Immature natural killer cell (primary cell): ENCODE measurements at regions not wholly inside any gene's neighbourhood (a gene's known extent, or its start where the extent isn't known, plus 50 kb on each side); places are given as distances from the start of the nearest gene placed in this dataset.
A peak's percentile ranks its signal among the peaks of the same experiment; 100 is the strongest.
"Not testable (repeated sequence)": the region's sequence is repeated elsewhere in the genome, so short reads cannot be mapped to it uniquely, and the experiment has no call there.

Experiments
- DNase-seq, 3 donors: peaks; one replicate each; pipeline ENCODE4 v3.0.0; 2022; ENCODE audit warnings: mixed read lengths in 1 of 3
- H3K27ac Mint-ChIP-seq, 6 donors: one replicate each; pipeline ENCODE4 v1.8.0; 2020; ENCODE audit warnings: mixed read lengths in 6 of 6, mild to moderate bottlenecking in 5 of 6, inconsistent platforms in 4 of 6, moderate library complexity in 3 of 6
- H3K27me3 Mint-ChIP-seq, 3 donors: one replicate each; pipeline ENCODE4 v1.8.0; 2020 to 2021; ENCODE audit warnings: low read depth in 3 of 3, mild to moderate bottlenecking in 3 of 3, mixed read lengths in 3 of 3, moderate library complexity in 3 of 3, inconsistent platforms in 1 of 3
- H3K36me3 Mint-ChIP-seq, 3 donors: one replicate each; pipeline ENCODE4 v1.8.0; 2020; ENCODE audit warnings: mixed read lengths in 3 of 3, inconsistent platforms in 2 of 3, mild to moderate bottlenecking in 2 of 3
- H3K4me1 Mint-ChIP-seq, 2 donors: one replicate each; pipeline ENCODE4 v1.8.0; 2020; ENCODE audit warnings: inconsistent platforms in 2 of 2, mild to moderate bottlenecking in 2 of 2, mixed read lengths in 2 of 2, moderate library complexity in 1 of 2
- H3K4me3 Mint-ChIP-seq, 5 donors: one replicate each; pipeline ENCODE4 v1.8.0; 2020; ENCODE audit warnings: mild to moderate bottlenecking in 5 of 5, mixed read lengths in 5 of 5, inconsistent platforms in 3 of 5, moderate library complexity in 3 of 5
- H3K9me3 Mint-ChIP-seq, 6 donors: one replicate each; pipeline ENCODE4 v1.8.0; 2020; ENCODE audit warnings: mild to moderate bottlenecking in 6 of 6, mixed read lengths in 6 of 6, inconsistent platforms in 4 of 6, moderate library complexity in 3 of 6

- Mint-ChIP-seq H3K4me1 (peaks cover 22% of the 10 kb centered on the region in 2 donors), H3K4me3 (peak overlapping the region in 1 of 5 donors; percentile 7), H3K27me3 (peaks cover 0 to 2% (median 1%) of the 10 kb centered on the region in 3 donors), H3K36me3 (no peaks in the 10 kb centered on the region), H3K27ac (peak overlapping the region; percentile 14 to 78 (median 54)), H3K9me3 (no peaks in the 10 kb centered on the region)
- no peak for DNase-seq
Observed at GRCh38 chr11:130560781-130561109, 112.3 kb downstream of the ADAMTS15 start.

DNA sequence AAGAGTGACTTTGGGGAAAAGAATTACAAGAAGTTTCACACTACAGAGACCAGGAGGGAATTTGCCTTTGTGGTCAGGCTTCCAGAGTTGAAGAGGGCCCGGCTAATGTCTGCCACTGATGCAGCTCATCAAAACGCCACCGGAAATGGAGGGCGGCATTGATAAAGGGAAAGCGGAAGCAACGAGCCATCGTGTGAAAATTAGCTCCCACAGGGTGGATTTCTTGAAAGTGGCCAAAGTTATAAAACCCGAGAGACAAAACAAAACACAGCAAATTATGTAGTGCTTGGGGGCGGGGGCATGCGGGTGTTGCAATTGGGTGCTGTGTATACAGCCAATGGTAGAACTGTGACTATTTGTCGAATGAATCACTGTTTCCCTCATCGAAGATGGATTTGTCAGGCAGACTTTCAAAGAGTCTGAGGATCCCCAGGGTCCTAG lies 113.0 kb downstream of the ADAMTS15 start:
- peaks cover 0 to 2% (median 1%) of the 10 kb centered on the region in 3 donors for H3K27me3 Mint-ChIP-seq

GRCh38 chr11:130562549-130562948 lies 114.1 kb downstream of the ADAMTS15 start:
- Mint-ChIP-seq H3K9me3 (no peaks in the 10 kb centered on the region), H3K4me3 (peak overlapping the region in 3 of 5 donors; percentile 25 to 59 (median 46)), H3K27ac (peak overlapping the region in 5 of 6 donors; percentile 14 to 78 (median 55)), H3K27me3 (peaks cover 0 to 2% (median 0%) of the 10 kb centered on the region in 3 donors), H3K4me1 (peaks cover 22% of the 10 kb centered on the region in 2 donors), H3K36me3 (no peaks in the 10 kb centered on the region)
- no peak for DNase-seq

More for the DNA sequence above, 113.0 kb downstream of the ADAMTS15 start:
- peaks cover 22% of the 10 kb centered on the region in 2 donors for H3K4me1 Mint-ChIP-seq
- H3K36me3 Mint-ChIP-seq: no peaks in the 10 kb centered on the region
- H3K9me3 Mint-ChIP-seq: no peaks in the 10 kb centered on the region
- peak; percentile 35 to 54 (median 51) for DNase-seq
- H3K4me3 Mint-ChIP-seq: peak overlapping the region in 4 of 5 donors; percentile 39 to 48 (median 43)
- peak overlapping the region; percentile 14 to 78 (median 54) for H3K27ac Mint-ChIP-seq

- H3K4me3 Mint-ChIP-seq, H3K27me3 Mint-ChIP-seq, DNase-seq, H3K36me3 Mint-ChIP-seq, H3K9me3 Mint-ChIP-seq, H3K27ac Mint-ChIP-seq: not testable (repeated sequence)
- peaks cover 14 to 16% of the 10 kb centered on the region in 2 donors for H3K4me1 Mint-ChIP-seq
Observed at GRCh38 chr11:130566360-130566759, 117.9 kb downstream of the ADAMTS15 start.

- Mint-ChIP-seq H3K27ac (no peak overlapping the region), H3K4me1 (no peaks in the 10 kb centered on the region), H3K9me3 (no peaks in the 10 kb centered on the region), H3K4me3 (no peak overlapping the region), H3K27me3 (peaks cover 0 to 3% (median 2%) of the 10 kb centered on the region in 3 donors), H3K36me3 (no peaks in the 10 kb centered on the region)
- no peak for DNase-seq
Observed at GRCh38 chr11:130571519-130571918, 123.1 kb downstream of the ADAMTS15 start.

DNA sequence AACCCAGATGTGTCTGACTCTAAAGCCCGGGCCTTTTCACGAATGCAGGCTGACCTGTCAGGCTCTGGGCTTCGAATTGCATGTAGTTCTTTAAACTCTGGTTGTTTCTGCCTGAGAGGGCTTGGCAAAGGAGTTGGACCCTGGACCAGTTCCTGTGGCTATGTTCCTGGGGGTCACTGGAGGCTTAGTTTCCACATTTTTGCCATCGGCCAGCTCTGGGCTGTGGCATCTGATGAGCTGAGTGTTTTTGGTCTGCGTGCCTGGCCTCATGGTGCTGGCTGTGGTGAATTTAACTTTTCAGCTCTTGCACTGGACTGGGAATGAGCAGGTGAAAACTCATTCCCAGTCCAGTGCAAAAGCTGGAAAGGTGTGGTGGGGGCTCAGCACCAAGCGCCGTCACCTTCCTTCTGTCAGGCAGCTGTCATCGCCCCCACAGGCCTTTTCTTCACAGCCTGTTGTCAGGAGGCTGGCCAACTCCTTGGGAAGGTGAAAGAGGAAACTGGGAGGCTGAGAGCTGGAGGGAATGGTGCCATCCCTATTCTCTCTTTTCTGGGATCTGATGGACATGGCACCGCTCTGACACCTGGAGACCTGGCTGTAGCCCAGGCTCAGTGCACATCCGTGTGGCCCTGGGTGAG lies 123.6 kb downstream of the ADAMTS15 start:
- Mint-ChIP-seq H3K27me3 (peaks cover 0 to 3% (median 2%) of the 10 kb centered on the region in 3 donors), H3K36me3 (no peaks in the 10 kb centered on the region), H3K4me3 (no peak overlapping the region), H3K4me1 (no peaks in the 10 kb centered on the region), H3K9me3 (no peaks in the 10 kb centered on the region), H3K27ac (no peak overlapping the region)
- DNase-seq: no peak

GRCh38 chr11:130573767-130574166 lies 125.3 kb downstream of the ADAMTS15 start:
- no peaks in the 10 kb centered on the region for H3K4me1 Mint-ChIP-seq
- H3K27ac Mint-ChIP-seq: no peak overlapping the region
- peaks cover 0 to 2% (median 2%) of the 10 kb centered on the region in 3 donors for H3K27me3 Mint-ChIP-seq
- no peak for DNase-seq
- no peaks in the 10 kb centered on the region for H3K9me3 Mint-ChIP-seq
- H3K36me3 Mint-ChIP-seq: no peaks in the 10 kb centered on the region
- no peak overlapping the region for H3K4me3 Mint-ChIP-seq

GRCh38 chr11:130574740-130575139 lies 126.3 kb downstream of the ADAMTS15 start:
- H3K4me1 Mint-ChIP-seq: no peaks in the 10 kb centered on the region
- H3K4me3 Mint-ChIP-seq: no peak overlapping the region
- H3K9me3 Mint-ChIP-seq: no peaks in the 10 kb centered on the region
- H3K36me3 Mint-ChIP-seq: no peaks in the 10 kb centered on the region
- H3K27me3 Mint-ChIP-seq: peaks cover 0 to 2% (median 0%) of the 10 kb centered on the region in 3 donors
- DNase-seq: no peak
- H3K27ac Mint-ChIP-seq: no peak overlapping the region

- no peak for DNase-seq
- H3K4me1 Mint-ChIP-seq: no peaks in the 10 kb centered on the region
- no peaks in the 10 kb centered on the region for H3K36me3 Mint-ChIP-seq
- peaks cover 0 to 2% (median 0%) of the 10 kb centered on the region in 3 donors for H3K27me3 Mint-ChIP-seq
- H3K27ac Mint-ChIP-seq: no peak overlapping the region
- H3K4me3 Mint-ChIP-seq: no peak overlapping the region
- no peaks in the 10 kb centered on the region for H3K9me3 Mint-ChIP-seq
Observed at GRCh38 chr11:130576146-130576545, 127.7 kb downstream of the ADAMTS15 start.

DNA sequence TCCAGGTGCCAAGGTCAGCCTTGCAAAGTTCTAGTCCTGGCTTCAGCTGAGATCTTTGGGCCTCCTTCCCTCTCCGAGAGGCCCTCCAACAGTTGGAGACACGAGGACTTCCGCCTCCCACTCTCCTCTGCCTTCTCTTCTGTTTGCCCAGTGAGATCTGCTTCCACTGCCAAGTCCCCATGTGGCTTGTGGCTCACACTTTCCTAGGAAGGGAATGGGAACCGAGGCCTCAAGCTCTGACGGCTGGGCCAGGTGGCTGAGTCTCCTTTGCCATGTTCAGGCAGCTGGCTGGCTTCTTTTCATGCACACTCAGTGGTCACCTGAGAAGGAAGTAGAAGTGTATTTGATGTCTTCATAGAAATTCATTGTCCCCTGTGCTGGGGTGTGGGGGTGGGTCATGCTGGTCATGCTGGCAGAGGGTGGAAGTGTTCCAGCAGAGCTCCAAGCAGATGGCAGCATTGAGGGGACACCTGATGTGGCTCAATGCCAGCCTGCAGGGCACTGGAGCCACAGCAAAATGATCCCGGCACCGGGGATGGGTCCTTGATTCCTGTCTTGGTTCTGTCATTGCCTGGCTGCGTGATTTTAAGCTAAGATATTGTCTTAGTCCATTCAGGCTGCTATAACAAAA lies 130.4 kb downstream of the ADAMTS15 start:
- H3K36me3 Mint-ChIP-seq: no peaks in the 10 kb centered on the region
- no peak overlapping the region for H3K27ac Mint-ChIP-seq
- no peak for DNase-seq
- no peak overlapping the region for H3K4me3 Mint-ChIP-seq
- peaks cover 0 to 6% (median 1%) of the 10 kb centered on the region in 3 donors for H3K27me3 Mint-ChIP-seq
- no peaks in the 10 kb centered on the region for H3K9me3 Mint-ChIP-seq
- no peaks in the 10 kb centered on the region for H3K4me1 Mint-ChIP-seq

GRCh38 chr11:130580372-130580771 lies 131.9 kb downstream of the ADAMTS15 start:
- Mint-ChIP-seq H3K9me3 (no peaks in the 10 kb centered on the region), H3K27me3 (peaks cover 0 to 11% (median 1%) of the 10 kb centered on the region in 3 donors)

DNA sequence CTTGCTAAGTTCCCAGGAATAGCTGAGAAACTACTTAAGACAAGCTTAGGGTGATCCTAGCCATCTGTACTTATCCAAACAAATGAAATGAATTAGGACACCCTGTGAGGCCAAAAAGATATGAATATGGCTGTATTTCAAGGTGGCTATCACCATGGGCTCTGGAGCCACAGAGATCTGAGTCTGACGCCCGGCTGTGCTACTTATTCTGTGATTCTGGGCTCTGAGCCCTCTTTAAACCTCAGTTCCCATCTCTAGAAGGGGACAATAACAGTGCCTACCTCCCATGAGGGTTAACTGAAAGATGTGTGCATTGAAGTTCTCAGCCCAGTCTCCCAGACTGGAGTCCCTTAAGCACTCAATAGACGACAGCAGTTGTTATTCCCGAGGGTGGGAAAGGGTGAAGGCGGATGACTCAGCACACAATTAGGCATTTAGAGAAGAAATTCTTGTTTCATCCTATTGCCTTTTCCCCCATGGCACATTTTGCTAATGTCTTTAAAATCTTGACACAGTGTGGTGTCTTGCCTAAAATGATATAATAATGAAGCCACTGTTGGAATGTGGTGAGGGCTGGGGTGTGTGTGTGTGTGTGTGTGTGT lies 132.5 kb downstream of the ADAMTS15 start:
- no peaks in the 10 kb centered on the region for H3K9me3 Mint-ChIP-seq
- H3K27ac Mint-ChIP-seq: peak overlapping the region in 1 of 6 donors; percentile 33
- no peak overlapping the region for H3K4me3 Mint-ChIP-seq
- peaks cover 0 to 11% (median 1%) of the 10 kb centered on the region in 3 donors for H3K27me3 Mint-ChIP-seq
- DNase-seq: no peak
- no peaks in the 10 kb centered on the region for H3K36me3 Mint-ChIP-seq
- no peaks in the 10 kb centered on the region for H3K4me1 Mint-ChIP-seq

More at GRCh38 chr11:130580372-130580771, 131.9 kb downstream of the ADAMTS15 start:
- DNase-seq: no peak
- H3K4me3 Mint-ChIP-seq: no peak overlapping the region
- no peaks in the 10 kb centered on the region for H3K36me3 Mint-ChIP-seq
- no peak overlapping the region for H3K27ac Mint-ChIP-seq
- no peaks in the 10 kb centered on the region for H3K4me1 Mint-ChIP-seq

DNA sequence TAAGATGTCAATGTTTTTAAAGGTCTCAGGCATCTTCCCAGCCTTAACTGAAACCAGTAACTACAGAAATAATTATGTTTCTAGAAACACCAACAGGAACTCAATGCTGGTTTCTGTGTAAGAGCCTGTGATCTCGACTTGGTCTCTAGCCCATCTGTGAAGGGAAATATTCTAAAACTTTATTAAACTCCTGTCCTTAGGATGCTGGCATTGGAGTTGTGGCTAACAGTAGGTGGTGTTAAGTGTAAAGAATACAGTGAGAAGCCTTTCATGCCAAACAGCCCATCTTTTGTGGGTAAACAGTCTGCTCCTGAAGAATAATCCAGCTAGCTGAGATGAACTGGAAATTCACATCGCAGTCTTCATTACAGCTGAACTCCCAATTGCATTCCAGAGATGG lies 133.2 kb downstream of the ADAMTS15 start:
- Mint-ChIP-seq H3K4me3 (no peak overlapping the region), H3K9me3 (no peaks in the 10 kb centered on the region), H3K36me3 (no peaks in the 10 kb centered on the region), H3K27ac (no peak overlapping the region), H3K4me1 (no peaks in the 10 kb centered on the region), H3K27me3 (peaks cover 1 to 11% (median 3%) of the 10 kb centered on the region in 3 donors)
- no peak for DNase-seq

DNA sequence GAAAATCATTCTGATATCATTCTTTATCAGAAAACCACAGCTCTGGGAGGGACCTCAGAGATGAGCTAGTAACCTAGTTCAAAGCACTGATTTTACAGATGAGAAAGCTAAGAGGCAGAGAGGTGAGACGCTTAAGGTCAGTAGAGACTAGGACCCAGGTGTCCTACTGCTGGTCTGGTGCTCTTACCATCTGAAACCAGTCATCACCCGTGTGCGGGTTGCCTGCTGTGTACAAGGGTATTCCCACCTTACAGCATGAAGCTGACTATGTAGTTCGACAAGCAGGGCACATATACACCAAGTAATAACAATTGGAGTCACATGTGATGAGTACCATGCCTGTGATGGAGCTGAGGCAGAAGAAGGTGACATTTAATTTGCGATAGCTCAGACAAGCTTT lies 133.7 kb downstream of the ADAMTS15 start:
- no peak for DNase-seq
- H3K4me3 Mint-ChIP-seq: no peak overlapping the region
- no peak overlapping the region for H3K27ac Mint-ChIP-seq
- no peaks in the 10 kb centered on the region for H3K36me3 Mint-ChIP-seq
- H3K4me1 Mint-ChIP-seq: no peaks in the 10 kb centered on the region
- peaks cover 1 to 11% (median 3%) of the 10 kb centered on the region in 3 donors for H3K27me3 Mint-ChIP-seq
- H3K9me3 Mint-ChIP-seq: no peaks in the 10 kb centered on the region
